Astrocyte of the cerebellum (primary cell): ENCODE measurements at regions not wholly inside any gene's neighbourhood (a gene's known extent, or its start where the extent isn't known, plus 50 kb on each side); places are given as distances from the start of the nearest gene placed in this dataset.

Source experiments
- DNase-seq: peaks from one replicate; pipeline ENCODE4 v3.0.0-alpha.2; 2011; ENCODE audit warnings: low read depth
- H3K4me3 ChIP-seq: 2 replicates; pipeline ENCODE4 v1.5.1; 2011; ENCODE audit warnings: mild to moderate bottlenecking, low read depth, low read length, moderate library complexity
- CTCF ChIP-seq: IDR thresholded peaks from 2 replicates; pipeline ENCODE4 v1.5.1; 2012; ENCODE audit warnings: low read length, low read depth, moderate library complexity, mild to moderate bottlenecking; ENCODE audit errors: missing control alignments
- in situ Hi-C: cut with HindIII; loops from 2 replicates; pipeline ENCODE4 v1.10.0; 2017; ENCODE audit warnings: low sequenced_read_pairs

GRCh38 chr4:187094144-187094543, 370.5 kb upstream of the FAT1 start:
- DNase-seq, result no peak
- in situ Hi-C loops, result no loop called here
- H3K4me3 ChIP-seq, result no peak overlapping the region
- TF ChIP-seq CTCF, result no peak

- in situ Hi-C loops, result no loop called here
- DNase-seq, result no peak
- TF ChIP-seq CTCF, result no peak
- no peak overlapping the region for H3K4me3 ChIP-seq
Measured at GRCh38 chr4:187098429-187098828, 374.8 kb upstream of the FAT1 start.

- no peak overlapping the region for H3K4me3 ChIP-seq
- in situ Hi-C loops, result no loop called here
- no peak for DNase-seq
- no peak for TF ChIP-seq CTCF
Measured at GRCh38 chr4:187103351-187103750, 379.7 kb upstream of the FAT1 start.

GRCh38 chr4:187108845-187109244, 385.2 kb upstream of the FAT1 start:
- no peak for DNase-seq
- in situ Hi-C loops, result no loop called here
- TF ChIP-seq CTCF, result no peak
- no peak overlapping the region for H3K4me3 ChIP-seq

- DNase-seq, result no peak
- in situ Hi-C loops, result no loop called here
- no peak for TF ChIP-seq CTCF
- no peak overlapping the region for H3K4me3 ChIP-seq
Measured at GRCh38 chr4:187109636-187110035, 386.0 kb upstream of the FAT1 start.

- H3K4me3 ChIP-seq, result no peak overlapping the region
- no peak for TF ChIP-seq CTCF
- DNase-seq, result no peak
- in situ Hi-C loops, result no loop called here
Measured at GRCh38 chr4:187118166-187118565, 394.5 kb upstream of the FAT1 start.

- H3K4me3 ChIP-seq, result no peak overlapping the region
- TF ChIP-seq CTCF, result no peak
- in situ Hi-C loops, result no loop called here
- DNase-seq, result no peak
Measured at GRCh38 chr4:187118602-187119120, 395.0 kb upstream of the FAT1 start.
